GM13976 (cell line): ENCODE measurements at regions not wholly inside any gene's neighbourhood (a gene's known extent, or its start where the extent isn't known, plus 50 kb on each side); places are given as distances from the start of the nearest gene placed in this dataset.
A peak's percentile ranks its signal among the peaks of the same experiment; 100 is the strongest.

Source experiments
- DNase-seq: peaks from one replicate; pipeline ENCODE4 v3.0.0; 2012; ENCODE audit warnings: low spot score
- in situ Hi-C: fragments of 300-500 bp; cut with MboI; formaldehyde crosslinking; loops from one replicate; pipeline ENCODE4 v1.12.0; 2022; ENCODE audit warnings: low sequenced_read_pairs, mixed read lengths, inconsistent platforms; ENCODE audit not compliant: unreplicated experiment
- TF ChIP-seq, protein P1 (sequence below): IDR thresholded peaks from 2 replicates; pipeline ENCODE4 v1.5.1; 2012; ENCODE audit warnings: borderline replicate concordance, mild to moderate bottlenecking; ENCODE audit not compliant: insufficient read depth; ENCODE audit errors: extremely low read depth, missing control alignments, control extremely low read depth

DNA sequence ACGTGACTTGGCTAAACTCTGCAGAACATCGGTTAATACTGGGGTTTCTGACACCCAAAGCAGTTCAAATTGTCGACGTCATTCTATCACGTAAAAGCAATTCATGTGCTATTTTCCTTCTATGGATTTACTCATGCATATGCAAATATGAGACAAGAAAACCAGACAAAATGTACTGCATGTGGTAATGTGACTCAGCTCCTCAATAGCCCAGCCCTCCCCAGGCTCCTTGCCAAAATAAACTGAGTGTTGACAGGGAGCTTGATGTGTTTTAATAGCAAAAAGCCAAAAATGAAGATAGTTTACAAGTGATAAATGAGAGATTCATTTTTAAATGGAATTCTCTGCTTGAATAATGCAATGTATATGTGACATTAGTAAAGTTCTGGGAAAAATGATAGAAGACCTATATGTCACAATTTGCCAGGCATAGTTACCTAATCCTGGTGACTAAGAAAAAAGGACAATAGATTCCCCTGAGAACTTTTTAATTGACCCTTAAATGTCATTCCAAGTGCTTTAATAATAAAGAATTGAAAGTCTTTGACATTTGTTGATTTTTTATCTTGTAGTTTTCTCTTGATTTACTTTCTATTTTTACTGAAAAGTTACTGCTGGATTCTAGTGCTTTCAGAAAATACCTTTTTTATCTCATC, 1700.6 kb upstream of the TENM3 start:
- TF ChIP-seq, protein P1, sequence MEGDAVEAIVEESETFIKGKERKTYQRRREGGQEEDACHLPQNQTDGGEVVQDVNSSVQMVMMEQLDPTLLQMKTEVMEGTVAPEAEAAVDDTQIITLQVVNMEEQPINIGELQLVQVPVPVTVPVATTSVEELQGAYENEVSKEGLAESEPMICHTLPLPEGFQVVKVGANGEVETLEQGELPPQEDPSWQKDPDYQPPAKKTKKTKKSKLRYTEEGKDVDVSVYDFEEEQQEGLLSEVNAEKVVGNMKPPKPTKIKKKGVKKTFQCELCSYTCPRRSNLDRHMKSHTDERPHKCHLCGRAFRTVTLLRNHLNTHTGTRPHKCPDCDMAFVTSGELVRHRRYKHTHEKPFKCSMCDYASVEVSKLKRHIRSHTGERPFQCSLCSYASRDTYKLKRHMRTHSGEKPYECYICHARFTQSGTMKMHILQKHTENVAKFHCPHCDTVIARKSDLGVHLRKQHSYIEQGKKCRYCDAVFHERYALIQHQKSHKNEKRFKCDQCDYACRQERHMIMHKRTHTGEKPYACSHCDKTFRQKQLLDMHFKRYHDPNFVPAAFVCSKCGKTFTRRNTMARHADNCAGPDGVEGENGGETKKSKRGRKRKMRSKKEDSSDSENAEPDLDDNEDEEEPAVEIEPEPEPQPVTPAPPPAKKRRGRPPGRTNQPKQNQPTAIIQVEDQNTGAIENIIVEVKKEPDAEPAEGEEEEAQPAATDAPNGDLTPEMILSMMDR: no peak
- DNase-seq: no peak
- in situ Hi-C loops: no loop called here

DNA sequence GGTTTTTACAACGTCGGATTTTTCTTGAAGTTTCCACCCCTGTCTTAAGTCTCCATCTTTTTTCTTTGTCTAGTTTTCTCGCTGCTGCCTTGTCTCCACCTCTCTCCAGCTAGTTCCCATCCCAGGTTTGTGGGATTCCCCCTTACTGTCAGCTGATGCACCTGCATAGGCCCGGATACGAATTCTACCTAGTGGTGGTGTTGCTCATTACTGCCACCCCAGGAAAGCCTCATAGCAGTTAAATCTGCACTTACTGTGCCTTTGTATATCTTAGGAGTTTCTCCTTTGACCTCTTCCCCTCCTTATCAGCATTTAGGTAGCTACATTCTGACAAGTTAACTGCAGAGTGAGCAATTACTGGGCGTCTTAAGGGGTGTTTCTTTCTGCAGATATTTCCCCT, 1693.1 kb upstream of the TENM3 start:
- TF ChIP-seq, protein P1: no peak
- no peak for DNase-seq
- in situ Hi-C loops: no loop called here

DNA sequence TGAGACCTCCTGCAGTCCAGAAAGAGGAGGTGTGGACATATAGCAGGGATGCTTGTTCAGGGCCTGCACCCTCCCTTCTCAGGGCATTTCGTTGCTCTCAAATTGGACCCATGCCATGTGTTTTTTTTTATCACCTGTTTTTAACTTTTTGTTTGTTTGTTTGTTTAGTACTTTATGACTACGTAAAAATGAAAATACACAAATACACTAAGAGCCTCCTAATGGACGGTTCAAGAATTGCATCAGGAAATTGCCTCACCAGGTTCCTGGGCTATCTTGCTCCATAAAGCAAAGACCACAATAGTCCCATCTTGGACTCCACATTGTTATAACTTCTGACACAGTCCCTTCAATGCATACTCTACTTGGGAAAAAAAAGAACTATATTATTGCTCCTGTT, 1685.9 kb upstream of the TENM3 start:
- in situ Hi-C loops: no loop called here
- TF ChIP-seq, protein P1: peak; percentile 27
- DNase-seq: no peak

DNA sequence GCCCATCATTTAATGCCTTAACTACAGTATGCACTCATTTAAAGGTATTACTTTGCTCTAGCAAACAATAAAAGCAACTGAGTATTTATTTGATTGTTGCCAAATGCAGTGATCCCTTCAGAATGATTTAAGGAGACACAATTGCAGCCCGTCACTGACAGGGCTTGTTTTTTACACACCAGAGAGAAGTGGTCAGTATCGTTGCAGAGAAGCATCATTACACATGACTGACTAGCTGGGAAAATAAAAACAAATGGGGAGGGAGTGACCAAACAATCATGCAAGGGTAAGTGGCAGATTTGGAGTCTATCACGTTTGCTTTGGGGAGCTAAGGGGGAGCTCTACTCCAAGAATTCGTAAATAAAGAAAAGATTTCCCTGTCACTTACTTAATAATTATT, 1685.3 kb upstream of the TENM3 start:
- DNase-seq: no peak
- TF ChIP-seq, protein P1: no peak
- in situ Hi-C loops: no loop called here

DNA sequence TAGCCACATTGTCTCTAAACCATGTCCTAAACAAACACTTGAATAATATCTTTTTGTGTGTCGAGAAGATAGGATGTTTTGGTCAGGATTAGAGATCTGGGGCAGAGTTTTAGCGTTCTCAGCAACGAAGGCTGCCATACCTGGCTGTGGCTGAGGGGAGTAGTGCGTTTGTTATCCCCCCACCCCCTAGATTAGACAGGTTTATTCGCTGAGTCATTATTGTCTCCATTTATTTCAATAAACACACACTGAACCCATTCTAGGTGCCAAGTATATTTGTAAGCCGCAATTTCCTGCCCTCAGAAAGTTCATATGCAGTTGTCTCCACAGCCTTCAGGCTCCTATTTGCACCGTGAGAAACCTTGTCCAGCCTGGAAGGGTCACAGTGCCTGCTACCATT, 1684.8 kb upstream of the TENM3 start:
- TF ChIP-seq, protein P1: no peak
- in situ Hi-C loops: no loop called here
- no peak for DNase-seq

DNA sequence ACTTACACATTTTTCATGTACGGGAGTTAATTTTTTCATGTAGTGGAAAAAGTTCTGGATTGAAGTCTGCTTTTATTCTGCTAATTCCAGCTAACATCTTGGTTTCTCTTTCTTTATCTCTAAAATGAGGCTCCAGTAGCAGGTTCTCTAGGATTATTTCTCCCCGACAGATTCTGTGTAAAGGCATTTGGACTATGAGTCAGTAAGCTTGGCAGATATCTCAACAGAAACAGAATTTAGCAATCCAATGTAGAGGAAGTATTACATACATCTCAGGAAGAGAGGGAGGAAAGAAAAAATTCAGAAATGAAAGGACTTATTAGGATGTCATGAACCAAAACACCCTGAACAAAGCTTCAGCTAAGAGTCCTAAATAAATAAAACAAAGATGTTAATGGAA, 1682.3 kb upstream of the TENM3 start:
- in situ Hi-C loops: no loop called here
- DNase-seq: no peak
- TF ChIP-seq, protein P1: no peak
